ENCODE measurements at regions not wholly inside any gene's neighbourhood (a gene's known extent, or its start where the extent isn't known, plus 50 kb on each side); places are given as distances from the start of the nearest gene placed in this dataset.

- Histone ChIP-seq H4K5ac (ENCODE audit: insufficient read length, low read depth, low read length) (no peak overlapping the region), H3K56ac (ENCODE audit: insufficient read length, low read depth, low read length) (no peak overlapping the region), H3K79me1 (ENCODE audit: insufficient read depth, low read depth, low read length, poor library complexity, severe bottlenecking) (no peaks in the 10 kb centered on the region), H4K91ac (ENCODE audit: insufficient read length, low read depth, low read length) (no peak overlapping the region), H3K9me3 (ENCODE audit: control insufficient read depth, low read depth, low read length) (no peaks in the 10 kb centered on the region), H2BK15ac (ENCODE audit: low read depth, low read length) (no peak overlapping the region), H3T11ph (ENCODE audit: low read length) (no peak overlapping the region), H2BK120ac (ENCODE audit: low read depth, low read length, poor library complexity, severe bottlenecking) (no peak overlapping the region), H2AFZ (ENCODE audit: low read length) (no peak overlapping the region), H3K4me2 (ENCODE audit: insufficient read depth, insufficient read length, low read length) (no peak overlapping the region), H4K8ac (replicated peaks; ENCODE audit: insufficient read length, low read depth, low read length) (no peak overlapping the region), H2BK5ac (ENCODE audit: insufficient read length, low read length) (no peak overlapping the region), H3K27ac (ENCODE audit: insufficient read length, low read depth, low read length) (no peak overlapping the region), H3K4me1 (ENCODE audit: insufficient read depth, low read length) (no peaks in the 10 kb centered on the region), H3K4ac (ENCODE audit: low read depth, low read length) (no peak overlapping the region), H4K20me1 (ENCODE audit: control insufficient read depth, insufficient read depth, insufficient read length) (no peaks in the 10 kb centered on the region), H3K14ac (ENCODE audit: insufficient read depth, low read length) (no peak overlapping the region), H3K27me3 (ENCODE audit: insufficient read depth, low read length) (no peaks in the 10 kb centered on the region), H3K9ac (ENCODE audit: extremely low read depth, insufficient read length, low read length) (no peak overlapping the region), H3K23me2 (ENCODE audit: insufficient read length, low read depth, low read length, poor library complexity, severe bottlenecking) (no peaks in the 10 kb centered on the region), H2BK12ac (ENCODE audit: insufficient read length, low read depth, low read length) (no peak overlapping the region), H3K18ac (ENCODE audit: insufficient read length, low read depth, low read length) (no peak overlapping the region), H3K79me2 (ENCODE audit: insufficient read depth, low read length) (no peaks in the 10 kb centered on the region), H2AK5ac (ENCODE audit: insufficient read length, low read length) (no peak overlapping the region), H2BK20ac (ENCODE audit: low read depth, low read length, poor library complexity, severe bottlenecking) (no peak overlapping the region), H3K23ac (ENCODE audit: insufficient read length, low read depth, low read length) (no peak overlapping the region)
- Mint-ChIP-seq H3K27ac (no peak overlapping the region), H3K36me3 (ENCODE audit: insufficient read depth in 1 of 3, low read depth in 3 of 3) (peaks cover 5 to 23% (median 13%) of the 10 kb centered on the region in 3 experiments; a peak in 6 of 7 replicates), H3K9me3 (peaks cover 16 to 27% of the 10 kb centered on the region in 2 experiments), H3K4me1 (peaks cover 3 to 5% of the 10 kb centered on the region in 2 experiments; a peak in 3 of 4 replicates), H3K4me3 (no peak overlapping the region), H3K27me3 (ENCODE audit: low read depth) (no peaks in the 10 kb centered on the region)
- no peak for TF ChIP-seq CTCF (conservative IDR thresholded peaks at IDR 0.05)
- DNase-seq = no peak
Measured at GRCh38 chr2:153766415-153766814, 105.3 kb upstream of the GALNT13 start.
